SK-N-MC (cell line): ENCODE measurements at regions not wholly inside any gene's neighbourhood (a gene's known extent, or its start where the extent isn't known, plus 50 kb on each side); places are given as distances from the start of the nearest gene placed in this dataset.

Experiments used
- EZH2 ChIP-seq: fragments of 200-600 bp; sonication (generic); IDR thresholded peaks from one replicate; pipeline ENCODE4 v1.6.1; 2017; ENCODE audit warnings: antibody characterized with exemption
- FOXP2 ChIP-seq: optimal IDR thresholded peaks from 2 replicates; pipeline ENCODE3; 2011; ENCODE audit warnings: mild to moderate bottlenecking, moderate library complexity; ENCODE audit not compliant: insufficient read depth; ENCODE audit errors: extremely low read length, control extremely low read depth
- POLR2AphosphoS5 ChIP-seq: IDR thresholded peaks from 2 replicates; pipeline ENCODE4 v1.6.1; 2012; ENCODE audit warnings: mild to moderate bottlenecking, low read depth, low read length, borderline replicate concordance

DNA sequence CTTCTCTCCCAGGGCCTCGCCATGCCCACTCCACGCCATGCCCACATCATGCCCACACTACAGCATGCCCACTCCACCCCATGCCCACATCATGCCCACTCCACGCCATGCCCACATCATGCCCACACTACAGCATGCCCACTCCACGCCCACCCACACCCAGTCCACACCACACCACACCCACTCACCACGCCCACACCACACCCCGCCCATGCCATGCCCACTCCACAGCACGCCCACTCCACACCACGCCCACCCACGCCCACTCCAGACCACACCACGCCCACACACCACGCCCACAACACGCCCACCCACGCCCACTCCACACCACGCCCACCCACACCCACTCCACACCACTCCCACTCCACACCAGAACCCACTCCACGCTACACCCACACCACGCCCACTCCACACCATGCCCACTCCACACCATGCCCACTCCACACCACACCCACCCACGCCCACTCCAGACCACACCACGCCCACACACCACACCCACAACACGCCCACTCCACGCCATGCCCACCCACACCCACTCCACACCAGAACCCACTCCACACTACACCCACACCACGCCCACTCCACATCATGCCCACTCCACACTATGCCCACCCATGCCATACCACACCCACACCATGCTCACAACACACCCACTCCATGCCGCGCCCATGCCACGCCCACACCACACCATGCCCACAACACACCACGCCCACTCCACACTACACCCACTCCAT lies 88.6 kb downstream of the ERMARD start:
- TF ChIP-seq EZH2: no peak
- TF ChIP-seq POLR2AphosphoS5: no peak
- TF ChIP-seq FOXP2: no peak
